ENCODE measurements at regions not wholly inside any gene's neighbourhood (a gene's known extent, or its start where the extent isn't known, plus 50 kb on each side); places are given as distances from the start of the nearest gene placed in this dataset.
A peak's percentile ranks its signal among the peaks of the same experiment; 100 is the strongest.

- Histone ChIP-seq H2AFZ (ENCODE audit: low read length) (no peak overlapping the region), H4K5ac (ENCODE audit: insufficient read length, low read depth, low read length) (no peak overlapping the region), H3K23me2 (ENCODE audit: low read depth, low read length) (no peaks in the 10 kb centered on the region), H4K8ac (ENCODE audit: extremely low read depth, insufficient read depth, low read length) (no peak overlapping the region), H3K14ac (ENCODE audit: insufficient read length) (no peak overlapping the region), H4K20me1 (replicated peaks in 1 of 2; ENCODE audit: control insufficient read depth in 1 of 2, insufficient read depth in 2 of 2, low read length in 2 of 2) (no peaks in the 10 kb centered on the region), H3K4ac (replicated peaks; ENCODE audit: insufficient read length, low read depth, low read length) (no peak overlapping the region), H3K9ac (replicated peaks in 1 of 4; ENCODE audit: extremely low read depth in 1 of 4, low read depth in 3 of 4, low read length in 3 of 4) (no peak overlapping the region; a peak in 1 of 7 replicates), H3K4me3 (ENCODE audit: extremely low read depth in 1 of 4, insufficient read depth in 2 of 4, low read depth in 3 of 4, low read length in 4 of 4) (no peak overlapping the region), H2BK120ac (replicated peaks; ENCODE audit: low read depth, low read length) (no peak overlapping the region), H2BK12ac (ENCODE audit: low read depth, low read length) (peak overlapping the region; percentile 61; the same call in 1 of the 2 replicates), H3K56ac (replicated peaks; ENCODE audit: insufficient read length, low read depth, low read length) (no peak overlapping the region), H2BK20ac (ENCODE audit: low read length) (peak overlapping the region; percentile 43; the same call in 1 of the 2 replicates), H3K79me1 (ENCODE audit: low read depth, low read length) (no peaks in the 10 kb centered on the region), H4K91ac (replicated peaks; ENCODE audit: insufficient read length, low read length) (peak overlapping the region; percentile 68), H3K27ac (ENCODE audit: low read depth, low read length) (no peak overlapping the region), H3K4me2 (ENCODE audit: insufficient read depth in 1 of 2, low read depth in 2 of 2, low read length in 2 of 2) (no peak overlapping the region), H3K18ac (ENCODE audit: extremely low read depth, low read length) (no peak overlapping the region), H3K79me2 (ENCODE audit: control insufficient read depth in 1 of 2, insufficient read depth in 2 of 2, low read length in 2 of 2) (no peaks in the 10 kb centered on the region), H2BK15ac (ENCODE audit: low read length) (0 out of 2 replicates have a peak overlapping the region, but pooled peaks have one; percentile 13), H3K9me3 (ENCODE audit: insufficient read depth in 2 of 2, low read depth in 1 of 2, low read length in 1 of 2) (no peaks in the 10 kb centered on the region), H2BK5ac (ENCODE audit: low read depth, low read length) (no peak overlapping the region), H3K23ac (ENCODE audit: insufficient read length) (no peak overlapping the region), H3K36me3 (ENCODE audit: control insufficient read depth in 2 of 4, insufficient read depth in 4 of 4, low read length in 3 of 4) (no peaks in the 10 kb centered on the region), H3K4me1 (replicated peaks in 1 of 4; ENCODE audit: control insufficient read depth in 3 of 4, insufficient read depth in 4 of 4, low read length in 3 of 4) (peaks cover 10 to 18% (median 15%) of the 10 kb centered on the region in 4 experiments), H3K27me3 (replicated peaks in 1 of 4; ENCODE audit: control insufficient read depth in 3 of 4, extremely low read depth in 1 of 4, insufficient read depth in 3 of 4, low read length in 3 of 4) (no peaks in the 10 kb centered on the region; a peak in 1 of 7 replicates), H2AK5ac (ENCODE audit: low read depth, low read length) (no peak overlapping the region)
- no peak for DNase-seq (ENCODE audit: low read depth in 1 of 2, low spot score in 2 of 2)
- 85% methylated on average over 5 of the region's 5 CpGs; no CpG with 5 or more reads in 1 of the 2 experiments for WGBS, 2 experiments (ENCODE audit: extremely low coverage in 1 of 2, insufficient coverage in 1 of 2, insufficient read length in 1 of 2, insufficient replicate concordance in 2 of 2, low coverage in 1 of 2, low lambda C conversion rate in 2 of 2, missing lambda C conversion rate in 1 of 2)
- CTCF ChIA-PET (ENCODE audit: partially characterized antibody), result interaction anchor here (1.1 to 2.4 kb wide), 6 partner anchors 22 to 423 kb away, joined by 3 to 11 read pairs (median 4); no protein-coding TSS in a partner anchor
- no peak for FAIRE-seq
- POLR2A ChIA-PET (ENCODE audit: partially characterized antibody), result interaction anchor here (0.7 kb wide), 1 partner anchor 17 kb away, joined by 3 read pairs; no protein-coding TSS in a partner anchor
- TF ChIP-seq RXRA (IDR thresholded peaks at IDR 0.05; ENCODE audit: insufficient read depth, low read depth, low read length) (no peak), JUN (IDR thresholded peaks at IDR 0.05; ENCODE audit: low read depth, low read length) (no peak)
Observed at GRCh38 chr1:178580096-178580495, 67.2 kb downstream of the TEX35 start.
